ENCODE measurements at regions not wholly inside any gene's neighbourhood (a gene's known extent, or its start where the extent isn't known, plus 50 kb on each side); places are given as distances from the start of the nearest gene placed in this dataset.

- ATAC-seq, result no peak
- TF ChIP-seq POU6F1 (CRISPR knock-in tag; IDR thresholded peaks at IDR 0.05; ENCODE audit: borderline replicate concordance, low read depth) (no peak), BACH2 (CRISPR knock-in tag; IDR thresholded peaks at IDR 0.05; ENCODE audit: borderline replicate concordance) (no peak), ARNTL (CRISPR knock-in tag; IDR thresholded peaks at IDR 0.05; ENCODE audit: borderline replicate concordance, low read depth) (no peak), CSRNP3 (CRISPR knock-in tag; IDR thresholded peaks at IDR 0.05) (no peak), SNAI2 (CRISPR knock-in tag; IDR thresholded peaks at IDR 0.05) (no peak), OSR1 (CRISPR knock-in tag; IDR thresholded peaks at IDR 0.05) (no peak), ZNF8 (CRISPR knock-in tag; IDR thresholded peaks at IDR 0.05) (no peak)
Measured at GRCh38 chr2:187710791-187711521, 156.7 kb upstream of the TFPI start.

GRCh38 chr2:187715590-187715989 lies 161.4 kb upstream of the TFPI start:
- ATAC-seq, result no peak
- TF ChIP-seq SNAI2 (CRISPR knock-in tag; IDR thresholded peaks at IDR 0.05) (no peak), ISL1 (CRISPR knock-in tag; IDR thresholded peaks at IDR 0.05) (no peak), ZNF70 (CRISPR knock-in tag; IDR thresholded peaks at IDR 0.05) (no peak), TOX (CRISPR knock-in tag; IDR thresholded peaks at IDR 0.05; ENCODE audit: borderline replicate concordance) (no peak)

- TF ChIP-seq ZNF70 (CRISPR knock-in tag; IDR thresholded peaks at IDR 0.05), result no peak
- TF ChIP-seq ZFP3 (CRISPR knock-in tag; IDR thresholded peaks at IDR 0.05), result no peak
- TF ChIP-seq POU6F1 (CRISPR knock-in tag; IDR thresholded peaks at IDR 0.05; ENCODE audit: borderline replicate concordance, low read depth), result no peak
- TF ChIP-seq GLIS3 (CRISPR knock-in tag; IDR thresholded peaks at IDR 0.05), result no peak
- TF ChIP-seq TOX (CRISPR knock-in tag; IDR thresholded peaks at IDR 0.05; ENCODE audit: borderline replicate concordance), result no peak
- no peak for TF ChIP-seq ZNF8 (CRISPR knock-in tag; IDR thresholded peaks at IDR 0.05)
- no peak for TF ChIP-seq TSHZ2 (CRISPR knock-in tag; IDR thresholded peaks at IDR 0.05)
- no peak for TF ChIP-seq PATZ1 (CRISPR knock-in tag; IDR thresholded peaks at IDR 0.05; ENCODE audit: borderline replicate concordance)
- no peak for TF ChIP-seq CREB5 (CRISPR knock-in tag; IDR thresholded peaks at IDR 0.05; ENCODE audit: low read depth)
- no peak for TF ChIP-seq CSRNP3 (CRISPR knock-in tag; IDR thresholded peaks at IDR 0.05)
- TF ChIP-seq ARNTL (CRISPR knock-in tag; IDR thresholded peaks at IDR 0.05; ENCODE audit: borderline replicate concordance, low read depth), result no peak
- no peak for TF ChIP-seq CSDC2 (CRISPR knock-in tag; IDR thresholded peaks at IDR 0.05)
- no peak for TF ChIP-seq OSR1 (CRISPR knock-in tag; IDR thresholded peaks at IDR 0.05)
- no peak for TF ChIP-seq TCF4 (CRISPR knock-in tag; IDR thresholded peaks at IDR 0.05; ENCODE audit: borderline replicate concordance)
- no peak for TF ChIP-seq ESRRG (CRISPR knock-in tag; IDR thresholded peaks at IDR 0.05)
- ATAC-seq, result no peak
Measured at GRCh38 chr2:187716301-187716700, 162.1 kb upstream of the TFPI start.

Data from SK-N-SH treated with all-trans-retinoic acid at 6 μM for 48 hours (cell line).